ENCODE measurements at regions not wholly inside any gene's neighbourhood (a gene's known extent, or its start where the extent isn't known, plus 50 kb on each side); places are given as distances from the start of the nearest gene placed in this dataset.

DNA sequence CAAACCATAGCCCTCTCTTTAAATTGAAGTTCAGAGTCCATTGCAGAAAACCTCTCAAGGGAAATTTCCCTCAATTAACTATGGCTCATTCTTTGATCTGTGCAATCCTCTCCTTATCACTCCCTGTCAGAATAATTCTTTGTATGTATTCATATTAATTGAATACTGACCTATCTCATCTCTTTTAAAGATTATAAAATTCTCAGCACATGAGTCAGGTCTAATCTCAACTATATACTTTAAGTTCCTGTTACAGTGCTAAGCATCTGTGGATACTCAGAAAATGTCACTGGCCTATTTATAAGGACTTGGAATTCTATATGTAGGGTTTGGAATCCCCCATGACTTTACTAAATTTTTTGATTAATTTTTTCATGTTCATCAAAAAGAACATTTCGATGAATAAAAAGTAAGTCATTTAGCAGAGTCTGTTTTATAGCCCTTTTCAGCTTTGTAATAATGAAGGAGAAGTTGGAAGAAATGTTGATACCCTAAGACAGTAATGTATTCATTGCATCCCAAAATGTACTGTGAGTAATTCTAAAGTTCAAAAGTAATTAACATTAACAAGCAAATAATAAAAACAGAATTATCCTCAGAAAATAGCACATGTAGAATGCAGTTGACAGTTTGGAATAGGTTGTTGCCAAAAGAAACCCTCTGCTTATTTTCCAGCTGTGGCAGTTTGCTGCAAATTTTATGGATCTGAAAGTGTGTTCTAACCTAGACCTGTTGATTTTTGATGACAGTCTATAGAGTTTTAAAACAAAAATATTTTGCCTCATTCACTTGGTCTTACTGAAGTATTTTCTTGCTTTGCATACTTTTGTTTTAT, 503.4 kb upstream of the CBLB start (continued):
- TF ChIP-seq MEF2A (IDR thresholded peaks at IDR 0.05; ENCODE audit: borderline replicate concordance, low read depth) = peak; percentile 79
- peak; percentile 91 for TF ChIP-seq TCF12 (IDR thresholded peaks at IDR 0.05)
- TF ChIP-seq, protein P1, sequence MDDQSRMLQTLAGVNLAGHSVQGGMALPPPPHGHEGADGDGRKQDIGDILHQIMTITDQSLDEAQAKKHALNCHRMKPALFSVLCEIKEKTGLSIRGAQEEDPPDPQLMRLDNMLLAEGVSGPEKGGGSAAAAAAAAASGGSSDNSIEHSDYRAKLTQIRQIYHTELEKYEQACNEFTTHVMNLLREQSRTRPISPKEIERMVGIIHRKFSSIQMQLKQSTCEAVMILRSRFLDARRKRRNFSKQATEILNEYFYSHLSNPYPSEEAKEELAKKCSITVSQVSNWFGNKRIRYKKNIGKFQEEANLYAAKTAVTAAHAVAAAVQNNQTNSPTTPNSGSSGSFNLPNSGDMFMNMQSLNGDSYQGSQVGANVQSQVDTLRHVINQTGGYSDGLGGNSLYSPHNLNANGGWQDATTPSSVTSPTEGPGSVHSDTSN (IDR thresholded peaks at IDR 0.05) = peak; percentile 84
- TF ChIP-seq, protein P2, sequence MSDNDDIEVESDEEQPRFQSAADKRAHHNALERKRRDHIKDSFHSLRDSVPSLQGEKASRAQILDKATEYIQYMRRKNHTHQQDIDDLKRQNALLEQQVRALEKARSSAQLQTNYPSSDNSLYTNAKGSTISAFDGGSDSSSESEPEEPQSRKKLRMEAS (IDR thresholded peaks at IDR 0.05; ENCODE audit: low read depth) = no peak
- TF ChIP-seq MXI1 (IDR thresholded peaks at IDR 0.05; ENCODE audit: low read depth, low read length) = no peak

DNA sequence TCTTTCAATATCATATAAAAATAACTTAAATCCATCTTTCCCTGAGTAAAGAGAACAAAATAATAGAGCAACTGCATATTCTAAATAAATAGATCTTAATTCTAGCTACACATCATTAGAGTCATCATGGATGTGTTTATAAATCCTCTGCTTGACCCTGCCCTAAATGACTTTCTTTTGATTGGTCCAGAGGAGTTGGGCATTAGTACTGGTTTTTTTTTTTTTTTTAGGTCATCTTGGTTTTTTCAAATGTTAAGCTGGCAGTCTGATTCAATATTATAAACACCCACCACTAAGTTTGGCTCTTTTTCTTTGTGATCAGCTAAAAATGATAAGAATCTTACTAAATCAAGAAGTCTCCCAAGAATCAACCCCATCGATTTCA, 504.0 kb upstream of the CBLB start:
- POLR2A ChIA-PET = no interaction called here
- DNase-seq = no peak
- Histone ChIP-seq H3K4me2 (no peak overlapping the region; the same call in 1 of the 2 replicates), H3K9me3 (no peaks in the 10 kb centered on the region), H3K27me3 (ENCODE audit: insufficient read depth) (no peaks in the 10 kb centered on the region), H3K4me3 (ENCODE audit: low read depth in 2 of 2, low read length in 1 of 2) (no peak overlapping the region), H3K36me3 (replicated peaks in 1 of 2; ENCODE audit: control insufficient read depth in 1 of 2, insufficient read depth in 2 of 2, low read length in 1 of 2) (no peaks in the 10 kb centered on the region), H3K9me2 (no peaks in the 10 kb centered on the region), H3K79me2 (ENCODE audit: insufficient read depth) (no peaks in the 10 kb centered on the region), H3F3A (replicated peaks; ENCODE audit: insufficient read depth) (peaks cover 14% of the 10 kb centered on the region), H3K27ac (ENCODE audit: low read depth in 2 of 2, low read length in 1 of 2) (peak overlapping the region in 1 of 2 experiments; percentile 60; a peak in 2 of 4 replicates), H4K20me1 (ENCODE audit: insufficient read depth) (no peaks in the 10 kb centered on the region), H2AFZ (ENCODE audit: low read depth) (no peak overlapping the region), H3K4me1 (ENCODE audit: control insufficient read depth in 1 of 2, insufficient read depth in 2 of 2, low read depth in 1 of 2, low read length in 1 of 2) (peaks cover 0 to 6% of the 10 kb centered on the region in 2 experiments; a peak in 2 of 4 replicates), H3K9ac (no peak overlapping the region)
- WGBS (ENCODE audit: low lambda C conversion rate) = 80% methylated on average over 1 of the region's 1 CpG
- TF ChIP-seq TCF12 (IDR thresholded peaks at IDR 0.05) = no peak
- TF ChIP-seq, protein P3, sequence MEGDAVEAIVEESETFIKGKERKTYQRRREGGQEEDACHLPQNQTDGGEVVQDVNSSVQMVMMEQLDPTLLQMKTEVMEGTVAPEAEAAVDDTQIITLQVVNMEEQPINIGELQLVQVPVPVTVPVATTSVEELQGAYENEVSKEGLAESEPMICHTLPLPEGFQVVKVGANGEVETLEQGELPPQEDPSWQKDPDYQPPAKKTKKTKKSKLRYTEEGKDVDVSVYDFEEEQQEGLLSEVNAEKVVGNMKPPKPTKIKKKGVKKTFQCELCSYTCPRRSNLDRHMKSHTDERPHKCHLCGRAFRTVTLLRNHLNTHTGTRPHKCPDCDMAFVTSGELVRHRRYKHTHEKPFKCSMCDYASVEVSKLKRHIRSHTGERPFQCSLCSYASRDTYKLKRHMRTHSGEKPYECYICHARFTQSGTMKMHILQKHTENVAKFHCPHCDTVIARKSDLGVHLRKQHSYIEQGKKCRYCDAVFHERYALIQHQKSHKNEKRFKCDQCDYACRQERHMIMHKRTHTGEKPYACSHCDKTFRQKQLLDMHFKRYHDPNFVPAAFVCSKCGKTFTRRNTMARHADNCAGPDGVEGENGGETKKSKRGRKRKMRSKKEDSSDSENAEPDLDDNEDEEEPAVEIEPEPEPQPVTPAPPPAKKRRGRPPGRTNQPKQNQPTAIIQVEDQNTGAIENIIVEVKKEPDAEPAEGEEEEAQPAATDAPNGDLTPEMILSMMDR (IDR thresholded peaks at IDR 0.05) = no peak
- TF ChIP-seq, protein P4, sequence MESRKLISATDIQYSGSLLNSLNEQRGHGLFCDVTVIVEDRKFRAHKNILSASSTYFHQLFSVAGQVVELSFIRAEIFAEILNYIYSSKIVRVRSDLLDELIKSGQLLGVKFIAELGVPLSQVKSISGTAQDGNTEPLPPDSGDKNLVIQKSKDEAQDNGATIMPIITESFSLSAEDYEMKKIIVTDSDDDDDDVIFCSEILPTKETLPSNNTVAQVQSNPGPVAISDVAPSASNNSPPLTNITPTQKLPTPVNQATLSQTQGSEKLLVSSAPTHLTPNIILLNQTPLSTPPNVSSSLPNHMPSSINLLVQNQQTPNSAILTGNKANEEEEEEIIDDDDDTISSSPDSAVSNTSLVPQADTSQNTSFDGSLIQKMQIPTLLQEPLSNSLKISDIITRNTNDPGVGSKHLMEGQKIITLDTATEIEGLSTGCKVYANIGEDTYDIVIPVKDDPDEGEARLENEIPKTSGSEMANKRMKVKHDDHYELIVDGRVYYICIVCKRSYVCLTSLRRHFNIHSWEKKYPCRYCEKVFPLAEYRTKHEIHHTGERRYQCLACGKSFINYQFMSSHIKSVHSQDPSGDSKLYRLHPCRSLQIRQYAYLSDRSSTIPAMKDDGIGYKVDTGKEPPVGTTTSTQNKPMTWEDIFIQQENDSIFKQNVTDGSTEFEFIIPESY (IDR thresholded peaks at IDR 0.05; ENCODE audit: borderline replicate concordance, low read depth) = no peak
- TF ChIP-seq MXI1 (IDR thresholded peaks at IDR 0.05; ENCODE audit: low read depth, low read length) = no peak
- no peak for TF ChIP-seq RFX5 (IDR thresholded peaks at IDR 0.05; ENCODE audit: low read length)
- no peak for TF ChIP-seq CHD2 (IDR thresholded peaks at IDR 0.05; ENCODE audit: low read length, partially characterized antibody)
- TF ChIP-seq FOSL2 (IDR thresholded peaks at IDR 0.05; ENCODE audit: borderline replicate concordance, low read depth) = no peak
- no peak for TF ChIP-seq RXRA (IDR thresholded peaks at IDR 0.05; ENCODE audit: borderline replicate concordance, low read depth)
- TF ChIP-seq YY1 (IDR thresholded peaks at IDR 0.05; ENCODE audit: low read depth) = no peak
- no peak for TF ChIP-seq JUND (IDR thresholded peaks at IDR 0.05)
- no peak for TF ChIP-seq RCOR1 (IDR thresholded peaks at IDR 0.05; ENCODE audit: low read length)
- TF ChIP-seq EP300 (IDR thresholded peaks at IDR 0.05; ENCODE audit: borderline replicate concordance in 1 of 2, low read depth in 1 of 2, low read length in 1 of 2) = no peak
- TF ChIP-seq, protein P5, sequence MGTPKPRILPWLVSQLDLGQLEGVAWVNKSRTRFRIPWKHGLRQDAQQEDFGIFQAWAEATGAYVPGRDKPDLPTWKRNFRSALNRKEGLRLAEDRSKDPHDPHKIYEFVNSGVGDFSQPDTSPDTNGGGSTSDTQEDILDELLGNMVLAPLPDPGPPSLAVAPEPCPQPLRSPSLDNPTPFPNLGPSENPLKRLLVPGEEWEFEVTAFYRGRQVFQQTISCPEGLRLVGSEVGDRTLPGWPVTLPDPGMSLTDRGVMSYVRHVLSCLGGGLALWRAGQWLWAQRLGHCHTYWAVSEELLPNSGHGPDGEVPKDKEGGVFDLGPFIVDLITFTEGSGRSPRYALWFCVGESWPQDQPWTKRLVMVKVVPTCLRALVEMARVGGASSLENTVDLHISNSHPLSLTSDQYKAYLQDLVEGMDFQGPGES (IDR thresholded peaks at IDR 0.05; ENCODE audit: low read depth, low read length) = no peak
- CTCF ChIA-PET = interaction anchor here (0.7 kb wide), 1 partner anchor 353 kb away, joined by 3 read pairs; no protein-coding TSS in a partner anchor

Measured in SK-N-SH (cell line).